AG04449 (cell line): ENCODE measurements at regions not wholly inside any gene's neighbourhood (a gene's known extent, or its start where the extent isn't known, plus 50 kb on each side); places are given as distances from the start of the nearest gene placed in this dataset.
A peak's percentile ranks its signal among the peaks of the same experiment; 100 is the strongest.

Experiments
- CTCF ChIA-PET: fragments of 350-600 bp; formaldehyde crosslinking; extraction: SDS; loops from one replicate; lab custom pipeline; 2021; ENCODE audit warnings: antibody characterized with exemption; lab: Yijun Ruan, JAX
- POLR2A ChIA-PET: fragments of 400-600, 350-600 bp; formaldehyde crosslinking; extraction: SDS; loops from one replicate; lab custom pipeline; 2020; ENCODE audit warnings: antibody characterized with exemption, inconsistent platforms; lab: Yijun Ruan, JAX
- DNase-seq: peaks from one replicate; pipeline ENCODE4 v3.0.0-alpha.2; 2010; ENCODE audit warnings: low read depth, low spot score
- H3K4me3 ChIP-seq: 2 replicates; pipeline ENCODE4 v1.5.1; 2011; ENCODE audit warnings: low read depth, mild to moderate bottlenecking, control low read depth, low read length
- TF ChIP-seq, protein P1 (sequence below): IDR thresholded peaks from one replicate; pipeline ENCODE4 v1.5.1; 2011; ENCODE audit warnings: mild to moderate bottlenecking, moderate library complexity, low read length, control low read depth, inconsistent platforms; ENCODE audit not compliant: insufficient read depth; ENCODE audit errors: missing control alignments

DNA sequence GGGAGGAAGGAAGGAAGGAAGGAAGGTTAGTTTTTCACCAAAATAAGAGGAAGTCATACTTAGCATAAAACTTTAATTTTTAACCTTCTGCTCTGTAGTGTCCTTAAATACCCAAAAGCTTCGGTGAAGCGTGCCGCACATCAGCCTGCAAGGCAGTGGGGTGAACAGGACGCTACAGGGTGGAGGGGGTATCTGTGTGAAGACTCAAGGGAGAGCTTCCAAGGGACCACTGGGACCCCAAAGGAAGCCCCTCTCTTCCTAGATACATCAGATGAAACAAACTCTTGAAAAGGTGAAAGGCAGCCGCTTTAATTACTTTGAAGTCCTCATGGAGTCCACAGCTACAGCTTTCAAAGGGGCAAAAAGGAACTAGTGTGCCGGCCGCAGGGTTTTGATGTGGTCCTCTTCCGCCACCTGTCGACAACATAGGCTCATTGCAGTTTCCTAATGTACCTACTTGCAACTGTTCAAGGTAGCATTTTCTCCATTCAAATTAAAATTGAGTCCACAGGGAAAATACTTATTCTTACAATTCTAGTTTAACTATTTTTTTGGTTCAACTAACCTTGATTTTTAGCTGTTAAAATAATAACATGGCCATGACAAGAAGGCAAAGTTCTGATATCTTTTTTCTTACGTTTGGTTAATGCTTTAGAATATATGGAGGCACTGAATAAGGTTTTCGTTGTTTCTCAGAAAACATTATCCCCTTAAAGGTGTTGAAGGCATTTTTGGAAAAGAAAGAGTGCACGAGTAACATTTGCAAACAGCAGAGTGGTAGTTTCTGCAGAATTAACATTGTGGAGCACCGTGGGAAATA lies 135.0 kb upstream of the RIPOR2 start:
- POLR2A ChIA-PET = no interaction called here
- CTCF ChIA-PET = interaction anchor here (0.6 to 5.4 kb wide), 68 partner anchors 8 to 545 kb away, joined by 3 to 134 read pairs (median 5); no protein-coding TSS in a partner anchor

GRCh38 chr6:25078141-25078540 lies 142.4 kb upstream of the RIPOR2 start:
- CTCF ChIA-PET = interaction anchor here (1.4 kb wide), 1 partner anchor 86 kb away, joined by 3 read pairs; no protein-coding TSS in a partner anchor
- TF ChIP-seq, protein P1, sequence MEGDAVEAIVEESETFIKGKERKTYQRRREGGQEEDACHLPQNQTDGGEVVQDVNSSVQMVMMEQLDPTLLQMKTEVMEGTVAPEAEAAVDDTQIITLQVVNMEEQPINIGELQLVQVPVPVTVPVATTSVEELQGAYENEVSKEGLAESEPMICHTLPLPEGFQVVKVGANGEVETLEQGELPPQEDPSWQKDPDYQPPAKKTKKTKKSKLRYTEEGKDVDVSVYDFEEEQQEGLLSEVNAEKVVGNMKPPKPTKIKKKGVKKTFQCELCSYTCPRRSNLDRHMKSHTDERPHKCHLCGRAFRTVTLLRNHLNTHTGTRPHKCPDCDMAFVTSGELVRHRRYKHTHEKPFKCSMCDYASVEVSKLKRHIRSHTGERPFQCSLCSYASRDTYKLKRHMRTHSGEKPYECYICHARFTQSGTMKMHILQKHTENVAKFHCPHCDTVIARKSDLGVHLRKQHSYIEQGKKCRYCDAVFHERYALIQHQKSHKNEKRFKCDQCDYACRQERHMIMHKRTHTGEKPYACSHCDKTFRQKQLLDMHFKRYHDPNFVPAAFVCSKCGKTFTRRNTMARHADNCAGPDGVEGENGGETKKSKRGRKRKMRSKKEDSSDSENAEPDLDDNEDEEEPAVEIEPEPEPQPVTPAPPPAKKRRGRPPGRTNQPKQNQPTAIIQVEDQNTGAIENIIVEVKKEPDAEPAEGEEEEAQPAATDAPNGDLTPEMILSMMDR = no peak
- POLR2A ChIA-PET = no interaction called here
- no peak for DNase-seq
- H3K4me3 ChIP-seq = no peak overlapping the region

More for the DNA sequence above, 135.0 kb upstream of the RIPOR2 start:
- no peak overlapping the region for H3K4me3 ChIP-seq
- no peak for DNase-seq
- TF ChIP-seq, protein P1 = peak; percentile 80

DNA sequence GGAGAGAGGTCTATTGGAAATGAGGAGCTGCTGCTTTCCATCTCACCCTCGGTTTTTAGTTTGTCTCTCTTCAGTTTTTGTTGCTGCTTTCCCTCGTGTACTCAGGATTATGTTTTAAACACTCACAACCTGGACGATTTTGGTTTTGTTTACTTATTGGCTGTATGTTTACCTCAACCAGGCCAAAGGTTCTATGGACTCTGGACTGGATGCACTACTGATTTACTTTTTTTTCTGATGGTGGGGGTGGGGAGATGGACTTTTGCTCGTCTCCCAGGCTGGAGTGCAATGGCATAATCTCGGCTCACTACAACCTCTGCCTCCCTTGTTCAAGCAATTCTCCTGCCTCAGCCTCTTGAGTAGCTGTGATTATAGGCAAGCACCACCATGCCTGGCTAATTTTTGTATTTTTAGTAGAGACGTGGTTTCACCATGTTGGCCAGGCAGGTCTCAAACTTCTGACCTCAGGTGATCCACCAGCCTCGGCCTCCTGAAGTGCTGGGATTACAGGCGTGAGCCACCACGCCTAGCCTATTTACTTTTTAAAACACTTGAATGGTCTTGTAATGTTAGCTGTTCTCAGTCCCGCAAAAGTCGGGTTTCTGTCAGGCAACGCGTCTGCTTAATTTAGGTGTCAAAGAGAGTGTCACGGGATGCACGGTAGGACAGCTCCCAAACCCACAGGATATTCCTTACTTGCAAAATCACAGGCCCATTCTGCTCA lies 148.2 kb upstream of the RIPOR2 start:
- DNase-seq = no peak
- TF ChIP-seq, protein P1 = no peak
- POLR2A ChIA-PET = no interaction called here
- CTCF ChIA-PET = interaction anchor here (0.7 to 2.8 kb wide), 3 partner anchors 13 to 139 kb away, joined by 3 to 8 read pairs (median 5); no protein-coding TSS in a partner anchor
- no peak overlapping the region for H3K4me3 ChIP-seq

DNA sequence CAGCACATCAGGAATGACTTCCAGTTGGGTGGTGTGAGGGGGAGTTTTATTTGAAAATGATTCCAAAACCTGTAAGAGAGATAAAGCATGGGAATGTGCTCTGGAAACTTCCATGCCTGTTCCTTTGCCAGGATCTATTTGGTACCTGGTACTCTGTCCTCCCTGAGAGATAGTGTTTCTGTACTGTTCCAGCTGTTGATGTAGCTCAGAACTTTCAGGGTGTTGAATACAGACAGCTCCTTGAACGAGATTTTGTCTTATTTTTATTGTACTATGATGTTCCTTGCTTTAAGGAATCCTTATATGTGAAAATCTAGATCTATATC lies 148.7 kb upstream of the RIPOR2 start:
- ChIA-PET POLR2A (no interaction called here), CTCF (interaction anchor here (0.7 to 2.8 kb wide), 3 partner anchors 14 to 139 kb away, joined by 3 to 8 read pairs (median 5); no protein-coding TSS in a partner anchor)
- no peak for DNase-seq
- TF ChIP-seq, protein P1 = no peak
- H3K4me3 ChIP-seq = no peak overlapping the region

DNA sequence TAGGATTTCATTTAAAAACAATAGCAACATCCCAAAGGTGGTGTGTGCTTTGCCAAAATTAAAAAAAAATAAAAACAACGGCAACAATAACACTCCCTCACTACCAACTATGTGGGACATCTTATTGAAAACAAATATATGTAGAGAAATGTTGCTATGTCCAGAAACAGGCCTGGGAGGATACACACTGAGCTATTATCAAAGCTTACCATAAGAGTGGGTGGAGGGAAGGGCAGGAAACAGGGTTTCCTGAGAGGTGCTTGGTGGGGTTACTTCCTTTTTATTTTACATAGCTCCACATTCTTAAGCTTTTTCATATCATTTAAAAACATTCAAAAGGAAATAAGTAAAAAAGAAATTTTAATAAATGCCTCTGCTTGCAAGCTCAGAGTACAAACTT lies 150.0 kb upstream of the RIPOR2 start:
- POLR2A ChIA-PET = no interaction called here
- CTCF ChIA-PET = interaction anchor here (0.7 to 2.8 kb wide), 4 partner anchors 11 to 152 kb away, joined by 3 to 8 read pairs (median 4); no protein-coding TSS in a partner anchor
- TF ChIP-seq, protein P1 = no peak
- H3K4me3 ChIP-seq = no peak overlapping the region
- DNase-seq = no peak
